Left ventricle myocardium superior (tissue), 1 donor: ENCODE measurements at regions not wholly inside any gene's neighbourhood (a gene's known extent, or its start where the extent isn't known, plus 50 kb on each side); places are given as distances from the start of the nearest gene placed in this dataset.

Source experiments
- ATAC-seq: fragments of 200-7000 bp; cut with Tn5 transposase; one replicate; pipeline ENCODE4 v1.9.1; 2020; ENCODE audit warnings: mild to moderate bottlenecking, moderate library complexity
- DNase-seq: peaks from one replicate; pipeline ENCODE4 v3.0.0-alpha.2; 2020
- intact Hi-C: fragments of 100-400 bp; cut with micrococcal nuclease; formaldehyde crosslinking; loops from one replicate; pipeline ENCODE4 v1.11.0; 2022
- donor health status: DM: no; HTN: yes; CAD: no; lungs with severe emphysema.

DNA sequence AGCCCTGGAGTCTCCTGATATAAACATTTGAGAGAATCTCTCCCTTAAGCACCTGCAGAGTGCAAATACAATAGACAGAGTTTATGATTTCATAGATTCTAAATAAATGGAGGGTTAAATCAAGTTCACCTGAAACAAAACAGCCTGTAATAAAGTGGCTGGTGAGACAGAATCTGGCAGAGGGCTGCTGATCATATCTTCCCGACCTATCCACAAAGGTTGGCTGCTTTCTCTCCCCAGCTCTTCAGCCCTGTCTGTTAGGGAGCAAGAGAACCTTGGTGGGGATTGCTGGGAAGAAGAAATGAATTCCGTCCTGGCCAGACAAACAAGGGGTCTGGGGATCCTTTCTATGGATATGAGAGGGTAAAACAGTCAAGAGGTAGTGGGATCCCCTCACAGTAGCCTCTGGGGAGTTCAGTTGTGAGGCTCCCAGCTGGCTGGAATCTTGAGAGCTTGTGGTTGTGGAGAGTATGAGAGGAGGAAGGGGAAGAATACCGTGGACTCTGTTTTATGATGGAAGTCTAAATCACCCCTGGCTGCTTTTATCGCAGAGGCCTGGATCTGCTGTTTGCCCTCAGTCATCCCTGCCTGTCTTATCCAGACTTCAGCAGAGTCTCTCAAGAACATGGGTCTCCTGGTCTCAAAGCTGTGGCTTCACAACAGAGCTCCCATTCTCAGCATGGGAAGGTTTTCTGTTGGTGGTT is 451.3 kb downstream of the NTRK3 start:
- no peak for DNase-seq
- ATAC-seq, result no peak
- intact Hi-C loops, result no loop called here

- ATAC-seq (no peak), DNase-seq (no peak)
- intact Hi-C loops, result no loop called here
Observed at GRCh38 chr15:87804451-87804850, 452.1 kb downstream of the NTRK3 start.

DNA sequence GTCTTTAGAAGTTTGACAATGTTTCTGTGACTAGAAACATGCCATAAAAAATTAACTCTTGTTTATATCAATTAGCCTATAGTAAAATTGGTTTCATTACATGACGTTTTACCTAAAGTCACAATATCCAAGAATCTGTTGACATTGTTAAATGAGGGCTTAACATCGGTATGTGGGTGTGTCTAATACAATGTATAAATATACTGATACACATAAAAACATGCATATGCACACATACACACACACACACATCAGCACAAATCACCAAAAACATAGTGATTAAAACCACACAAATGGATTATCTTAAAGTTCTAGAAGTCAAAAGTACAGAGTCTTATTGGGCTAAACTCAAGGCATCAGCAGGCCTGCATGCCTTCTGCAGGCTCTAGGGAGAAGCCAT is 456.7 kb downstream of the NTRK3 start:
- intact Hi-C loops, result no loop called here
- ATAC-seq, result no peak
- no peak for DNase-seq

GRCh38 chr15:87799428-87799827 is 457.1 kb downstream of the NTRK3 start:
- DNase-seq, result no peak
- intact Hi-C loops, result no loop called here
- ATAC-seq, result no peak

- intact Hi-C loops, result no loop called here
- DNase-seq, result no peak
- no peak for ATAC-seq
Observed at GRCh38 chr15:87793725-87794124, 462.8 kb downstream of the NTRK3 start.

DNA sequence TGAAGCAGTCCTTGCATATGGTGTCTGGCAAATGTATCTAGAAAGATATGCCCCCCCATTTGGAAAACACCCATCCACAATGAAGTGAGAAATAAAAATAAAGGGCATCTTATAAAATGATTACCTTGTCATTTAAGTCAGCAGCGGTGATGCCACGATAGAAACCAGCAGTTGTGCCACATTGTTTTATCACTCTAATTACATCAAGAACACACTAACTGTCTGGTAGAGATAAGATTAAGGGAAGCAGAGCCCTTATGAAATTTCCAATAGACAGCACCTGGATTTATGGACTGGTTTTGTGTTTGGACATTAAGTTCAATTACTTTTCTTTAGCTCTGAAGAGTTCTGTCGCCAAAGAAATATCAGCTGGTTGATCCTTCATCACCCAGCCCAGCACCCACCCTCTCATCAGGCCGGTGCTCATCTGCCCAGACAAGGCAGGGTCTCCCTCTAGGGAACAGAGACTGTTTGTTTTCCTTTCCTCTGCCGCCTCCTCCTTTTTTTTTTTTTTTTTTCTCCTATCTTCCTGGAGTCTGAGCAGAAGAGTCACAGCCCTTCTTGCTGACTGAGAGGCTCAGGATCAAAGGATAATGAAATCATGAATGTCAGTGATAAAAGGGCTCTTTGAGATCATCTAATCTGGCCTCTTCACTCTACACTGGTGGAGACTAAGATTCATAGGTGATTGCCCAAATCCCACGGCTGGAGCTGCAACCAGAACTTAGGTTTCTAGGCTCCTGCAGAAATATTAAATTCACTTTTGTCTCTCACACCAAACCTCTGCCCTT is 464.1 kb downstream of the NTRK3 start:
- DNase-seq (no peak), ATAC-seq (no peak)
- intact Hi-C loops, result no loop called here

GRCh38 chr15:87781959-87782625 is 474.4 kb downstream of the NTRK3 start:
- DNase-seq (no peak), ATAC-seq (no peak)
- intact Hi-C loops, result no loop called here

GRCh38 chr15:87779746-87780145 is 476.8 kb downstream of the NTRK3 start:
- intact Hi-C loops, result no loop called here
- ATAC-seq (no peak), DNase-seq (no peak)

- intact Hi-C loops, result no loop called here
- DNase-seq, result no peak
- no peak for ATAC-seq
Observed at GRCh38 chr15:87778358-87778757, 478.2 kb downstream of the NTRK3 start.

DNA sequence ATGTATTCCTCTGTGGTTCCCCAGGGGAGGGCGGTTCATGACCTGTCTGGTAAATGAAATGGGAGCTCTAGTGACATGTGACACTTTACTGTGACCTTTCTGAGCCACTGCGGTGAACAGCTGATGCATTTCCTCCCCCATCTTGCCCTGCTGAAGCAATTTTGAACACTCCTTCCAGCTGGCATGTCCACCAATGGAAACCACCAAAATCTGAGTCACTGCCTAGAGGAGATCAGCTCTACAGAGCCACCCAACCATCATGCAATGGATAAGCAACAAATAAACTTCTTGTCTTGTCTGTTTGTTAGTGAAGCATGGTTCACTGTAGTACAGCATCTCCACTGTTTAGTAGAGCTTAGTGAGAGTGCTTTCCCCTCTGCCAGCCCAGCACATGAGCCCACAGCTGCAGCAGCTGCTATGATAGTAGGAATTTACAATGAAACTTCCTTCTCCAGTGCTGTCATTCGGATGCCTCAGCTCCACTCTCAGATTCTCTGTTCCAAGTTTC is 479.4 kb downstream of the NTRK3 start:
- intact Hi-C loops, result no loop called here
- no peak for ATAC-seq
- no peak for DNase-seq

DNA sequence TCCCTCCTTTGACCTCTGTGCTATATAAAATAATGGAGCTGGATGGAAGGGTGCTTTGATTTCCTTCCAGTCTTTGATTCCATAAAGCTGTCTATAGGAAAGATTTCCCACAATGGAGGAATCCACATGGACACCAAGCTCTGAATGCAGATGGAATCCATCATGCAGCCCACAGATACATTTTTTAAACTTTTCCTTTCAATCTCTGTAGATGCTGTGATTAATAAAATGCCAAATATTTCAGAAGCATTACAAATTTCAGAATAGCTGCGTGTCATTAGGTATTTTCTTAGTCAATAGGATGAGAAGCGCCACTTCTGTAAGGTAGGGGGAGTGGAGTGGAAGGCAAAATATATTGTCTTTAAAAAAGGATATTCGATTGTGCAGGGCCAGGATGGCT is 489.0 kb downstream of the NTRK3 start:
- no peak for DNase-seq
- ATAC-seq, result no peak
- intact Hi-C loops, result no loop called here

GRCh38 chr15:87764461-87765240 is 491.9 kb downstream of the NTRK3 start:
- intact Hi-C loops, result no loop called here

DNA sequence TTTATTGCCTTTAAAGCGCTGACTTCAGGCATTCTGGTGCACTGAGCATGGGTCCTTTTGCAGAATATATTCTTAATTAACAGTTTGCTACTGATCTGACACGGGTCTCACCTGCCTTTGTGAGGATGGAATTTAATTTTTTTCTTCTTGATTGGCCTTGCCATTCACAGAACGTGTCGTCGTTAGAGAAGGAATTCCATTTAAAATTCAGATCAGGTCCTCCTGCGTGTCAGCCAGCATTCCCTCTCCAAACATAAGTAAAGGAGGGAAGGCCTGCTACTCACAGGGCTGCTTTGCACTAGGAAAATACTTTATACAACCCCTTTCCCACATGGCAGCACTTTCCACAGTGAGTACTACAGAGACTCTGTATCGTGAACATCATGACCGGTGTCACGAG is 492.7 kb downstream of the NTRK3 start:
- intact Hi-C loops, result no loop called here
- DNase-seq (no peak), ATAC-seq (no peak)

More at GRCh38 chr15:87764461-87765240, 491.9 kb downstream of the NTRK3 start:
- DNase-seq, result no peak
- no peak for ATAC-seq

DNA sequence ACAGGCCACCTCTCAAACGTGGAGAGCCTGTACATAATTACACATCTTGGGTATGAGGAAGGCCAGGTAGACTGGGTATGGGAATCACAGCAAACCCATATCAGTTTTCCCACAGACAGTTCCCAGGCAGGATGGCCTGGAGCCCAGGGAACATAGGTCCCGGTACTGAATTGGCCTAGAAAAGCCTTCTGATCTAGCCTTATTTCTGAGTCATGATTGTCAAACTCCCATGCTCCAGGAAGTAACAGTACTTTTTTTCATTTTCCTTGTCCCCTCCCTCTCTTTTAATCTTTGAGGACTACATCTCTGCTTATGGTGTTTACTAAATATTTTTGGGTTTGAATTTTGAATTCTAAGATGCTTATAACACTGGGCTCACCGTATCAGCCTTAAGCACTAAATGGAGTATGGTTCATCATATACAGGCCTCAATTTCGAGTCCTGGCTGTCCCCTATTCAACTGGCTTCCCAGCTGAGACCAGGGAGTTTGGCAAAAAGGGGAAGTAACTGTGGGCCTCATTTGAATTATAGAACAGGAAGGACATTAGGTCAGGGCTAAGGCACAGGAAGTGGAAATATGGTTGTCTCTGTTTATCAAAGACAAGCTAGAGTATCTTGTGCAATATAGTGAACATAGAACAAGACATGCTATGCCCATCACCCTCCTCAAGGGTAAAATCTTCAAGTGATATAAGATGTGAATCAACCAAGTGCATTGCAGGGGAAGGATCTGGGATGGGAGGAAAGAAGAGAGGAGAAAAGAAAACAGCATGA is 494.6 kb downstream of the NTRK3 start:
- DNase-seq (no peak), ATAC-seq (peak; percentile 69)
- intact Hi-C loops, result no loop called here

GRCh38 chr15:87760547-87761314 is 495.8 kb downstream of the NTRK3 start:
- ATAC-seq, result no peak
- intact Hi-C loops, result no loop called here
- DNase-seq, result no peak

- no peak for DNase-seq
- no peak for ATAC-seq
- intact Hi-C loops, result no loop called here
Observed at GRCh38 chr15:87758794-87759418, 497.6 kb downstream of the NTRK3 start.

DNA sequence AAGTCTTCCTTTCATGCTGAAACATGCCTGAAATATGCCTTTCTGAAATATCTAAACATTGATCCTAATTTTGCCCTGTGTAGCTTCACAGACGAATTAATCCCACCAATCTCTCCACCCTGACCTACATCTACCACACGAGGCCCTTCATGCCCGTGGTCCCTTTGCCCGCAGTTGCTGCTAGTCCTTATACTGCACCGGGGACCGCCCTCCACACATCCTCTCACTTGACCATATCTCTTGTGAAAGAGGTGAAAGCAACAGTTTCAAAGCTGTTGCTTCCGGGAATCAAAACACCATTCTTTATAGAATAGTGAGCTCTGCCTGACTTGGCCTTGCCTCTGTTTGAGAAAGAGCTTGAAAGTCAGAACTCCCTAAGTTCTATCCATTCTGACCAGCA is 499.5 kb downstream of the NTRK3 start:
- intact Hi-C loops, result no loop called here
- no peak for DNase-seq
- no peak for ATAC-seq

DNA sequence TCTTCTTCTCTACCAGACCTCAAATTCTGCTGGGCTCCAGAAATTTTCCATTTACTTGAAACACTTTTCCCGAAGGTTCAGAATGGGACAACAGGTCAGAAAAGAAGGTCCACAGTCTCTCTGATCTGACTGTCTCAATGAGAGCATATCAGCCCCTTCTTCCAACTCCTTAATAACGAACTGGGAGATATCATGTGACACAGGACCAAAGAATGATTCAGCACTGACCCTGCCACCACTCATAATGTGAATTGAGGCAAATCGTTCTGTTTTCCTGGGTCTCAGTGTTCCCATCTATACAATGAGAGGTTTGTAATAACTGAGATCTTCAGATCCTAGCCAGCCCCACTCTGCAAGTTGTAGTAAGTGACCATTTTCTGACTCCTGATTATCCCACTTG is 500.5 kb downstream of the NTRK3 start:
- intact Hi-C loops, result no loop called here
- ATAC-seq, result no peak
- no peak for DNase-seq
